HG02763 (cell line): ENCODE measurements at regions not wholly inside any gene's neighbourhood (a gene's known extent, or its start where the extent isn't known, plus 50 kb on each side); places are given as distances from the start of the nearest gene placed in this dataset.
"Not testable (repeated sequence)": the region's sequence is repeated elsewhere in the genome, so short reads cannot be mapped to it uniquely, and the experiment has no call there.

Experiments used
- ATAC-seq: cut with Tn5 transposase; IDR thresholded peaks from one replicate; pipeline ENCODE4 v1.9.1; 2021; ENCODE audit warnings: mild to moderate bottlenecking, moderate library complexity; ENCODE audit not compliant: unreplicated experiment

DNA sequence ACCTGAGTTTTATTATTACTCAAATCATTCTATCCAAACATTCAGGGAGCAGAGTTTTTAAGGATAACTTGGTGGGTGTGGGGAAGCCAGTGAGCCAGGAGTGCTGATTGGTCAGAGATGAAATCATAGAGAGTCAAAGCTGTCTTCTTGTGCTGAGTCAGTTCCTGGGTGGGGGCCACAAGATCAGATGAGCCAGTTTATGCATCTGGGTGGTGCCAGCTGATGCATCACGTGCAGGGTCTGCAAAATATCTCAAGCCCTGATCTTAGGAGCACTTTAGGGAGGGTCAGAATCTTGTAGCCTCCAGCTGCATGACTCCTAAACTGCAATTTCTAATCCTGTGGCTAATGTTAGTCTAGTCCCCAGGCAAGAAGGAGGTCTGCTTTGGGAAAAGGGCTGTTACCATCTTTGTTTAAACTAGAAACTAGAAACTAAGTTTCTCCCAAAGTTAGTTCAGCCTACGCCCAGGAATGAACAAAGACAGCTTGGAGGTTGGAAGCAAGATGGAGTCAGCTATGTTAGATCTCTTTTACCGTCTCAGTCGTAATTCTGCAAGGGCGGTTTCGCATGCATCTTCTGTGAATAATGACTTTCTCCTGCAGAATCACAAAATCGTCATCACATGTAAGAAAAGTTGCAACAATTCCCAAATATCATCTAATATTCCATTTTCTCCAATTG, 97.5 kb downstream of the ZNF664 start:
- not testable (repeated sequence) for ATAC-seq

DNA sequence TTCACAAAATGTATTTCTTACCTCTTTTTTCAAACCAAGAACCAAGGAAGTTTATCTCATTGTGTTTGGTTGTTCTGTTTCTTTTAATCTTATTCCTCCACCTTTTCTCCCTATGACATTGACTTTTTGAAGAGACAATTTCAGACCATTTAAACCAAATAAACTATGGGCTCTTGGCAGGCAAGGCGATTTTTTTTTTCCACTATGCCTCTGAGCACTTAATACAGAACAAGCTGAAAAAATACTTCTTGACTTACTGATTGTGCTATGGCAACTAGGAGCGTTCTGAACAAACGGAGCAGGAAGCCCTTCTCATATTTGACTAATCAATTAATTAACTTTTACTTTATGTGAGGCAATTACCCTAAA, 98.0 kb downstream of the ZNF664 start:
- no peak for ATAC-seq

DNA sequence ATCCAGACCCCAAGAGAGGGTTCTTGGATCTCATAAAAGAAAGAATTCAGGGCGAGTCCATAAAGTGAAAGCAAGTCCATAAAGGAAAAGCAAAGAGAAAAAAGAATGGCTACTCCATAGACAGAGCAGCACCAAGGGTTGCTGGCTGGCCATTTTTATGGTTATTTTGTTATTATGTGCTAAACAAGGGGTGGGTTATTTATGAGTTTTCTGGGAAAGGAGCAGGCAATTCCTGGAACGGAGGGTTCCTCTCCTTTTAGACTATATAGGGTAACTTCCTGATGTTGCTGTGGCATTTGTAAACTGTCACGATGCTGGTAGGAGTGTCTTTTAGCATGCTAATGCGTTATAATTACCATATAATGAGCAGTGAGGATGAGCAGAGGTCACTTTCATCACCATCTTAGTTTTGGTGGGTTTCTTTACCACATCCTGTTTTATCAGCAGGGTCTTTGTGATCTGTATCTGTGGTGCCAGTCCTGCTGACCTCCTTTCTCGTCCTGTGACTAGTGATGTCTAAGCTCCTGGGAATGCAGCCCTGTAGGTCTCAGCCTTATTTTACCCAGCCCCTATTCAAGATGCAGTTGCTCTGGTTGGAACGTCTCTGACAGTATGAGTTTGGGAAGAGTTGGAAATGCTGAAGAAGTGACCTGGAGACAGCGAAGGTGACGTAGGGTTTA, 100.5 kb downstream of the ZNF664 start:
- ATAC-seq = no peak

DNA sequence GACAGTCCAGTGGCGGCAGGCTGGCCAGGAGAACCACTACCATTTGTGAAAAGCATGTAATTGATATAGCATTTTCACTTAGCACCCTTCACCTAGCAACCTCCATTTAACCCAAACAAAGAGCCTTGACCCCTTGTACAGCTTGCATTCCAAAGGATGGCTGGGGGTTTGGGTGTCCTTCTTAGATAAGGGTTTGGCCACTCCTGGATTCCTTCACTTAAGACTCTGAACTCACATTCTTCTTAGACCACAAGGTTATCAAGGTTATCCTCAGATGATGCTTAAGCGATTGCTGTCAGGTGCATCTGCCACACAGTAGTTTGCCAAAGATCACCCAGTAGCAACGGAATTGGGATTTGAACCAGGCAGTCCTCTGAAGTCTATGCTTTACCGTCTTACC, 102.8 kb downstream of the ZNF664 start:
- no peak for ATAC-seq

DNA sequence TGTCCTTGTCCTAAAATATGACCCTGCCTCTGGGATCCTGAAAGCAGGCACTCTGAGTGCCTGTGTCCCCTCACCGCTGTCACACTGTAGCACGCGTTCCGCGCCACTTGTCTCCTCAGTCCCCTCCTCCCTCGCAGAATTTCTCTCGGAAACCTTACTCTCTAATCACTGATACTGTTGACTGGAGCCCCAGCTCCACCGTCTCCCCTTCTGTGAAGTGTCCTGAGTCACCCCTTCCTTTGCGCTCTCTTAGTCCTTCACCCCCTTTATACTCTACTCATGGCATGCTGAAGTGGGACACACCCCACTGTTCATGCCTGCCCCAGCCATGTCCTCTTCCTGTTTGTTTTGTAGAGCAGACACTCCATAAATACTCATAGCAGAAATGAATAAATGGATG, 104.7 kb downstream of the ZNF664 start:
- ATAC-seq = no peak

DNA sequence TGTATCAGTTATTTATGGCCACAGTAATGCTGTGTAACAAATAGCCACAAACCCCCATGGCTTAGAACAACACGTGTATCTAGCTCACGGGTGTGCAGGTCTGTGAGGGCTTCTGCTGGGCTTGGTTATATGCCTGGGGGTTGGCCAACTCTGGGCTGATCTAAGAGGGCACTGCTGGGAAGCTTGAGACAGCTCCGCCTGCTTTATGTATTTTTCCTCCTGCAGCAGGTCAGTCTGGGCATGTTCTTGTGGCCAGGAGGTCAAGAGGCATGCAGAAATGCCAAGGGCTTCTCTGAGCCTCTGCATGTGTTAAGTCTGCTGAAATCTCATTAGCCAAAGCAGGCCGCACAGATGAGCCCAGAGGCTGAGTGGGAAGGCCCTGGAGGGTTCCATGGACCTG, 105.8 kb downstream of the ZNF664 start:
- ATAC-seq = no peak

DNA sequence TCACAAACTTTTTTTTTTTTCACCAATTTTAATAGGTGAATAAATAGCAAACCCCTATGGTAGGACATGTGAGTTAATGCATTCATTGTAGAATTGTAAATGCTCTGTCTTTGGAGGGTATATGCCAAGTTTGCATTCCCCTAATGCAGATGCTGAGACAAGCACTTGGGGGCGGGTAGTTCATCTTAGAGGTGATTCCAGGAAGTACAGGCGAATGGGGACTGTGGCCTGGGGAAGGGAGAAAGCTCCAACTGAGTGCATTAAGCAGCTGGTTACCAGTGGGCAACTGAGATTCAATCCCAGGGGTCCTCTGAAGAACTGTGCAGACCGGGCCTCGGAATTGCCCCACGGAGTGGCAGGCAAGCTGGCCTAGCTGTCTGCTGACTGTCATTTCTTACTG, 107.6 kb downstream of the ZNF664 start:
- no peak for ATAC-seq

DNA sequence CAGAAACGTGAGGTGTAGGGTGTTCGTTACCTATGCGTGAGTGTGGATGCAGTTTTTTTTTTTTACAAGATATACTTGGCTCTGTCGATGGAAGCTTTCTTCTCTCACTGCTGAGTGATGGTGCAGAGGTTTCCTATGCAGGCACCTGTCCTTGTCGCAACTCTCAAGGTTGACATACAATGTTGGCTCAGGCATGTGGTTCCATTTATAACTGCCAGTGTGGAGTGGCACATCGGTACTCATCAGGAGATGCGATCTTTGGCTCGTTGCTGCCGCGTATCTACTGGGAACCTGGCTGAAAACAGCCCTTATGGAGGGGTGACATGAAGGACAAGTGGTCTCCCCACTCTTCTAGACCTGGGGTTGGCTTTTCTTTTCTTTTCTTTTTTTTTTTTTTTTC, 109.0 kb downstream of the ZNF664 start:
- no peak for ATAC-seq

DNA sequence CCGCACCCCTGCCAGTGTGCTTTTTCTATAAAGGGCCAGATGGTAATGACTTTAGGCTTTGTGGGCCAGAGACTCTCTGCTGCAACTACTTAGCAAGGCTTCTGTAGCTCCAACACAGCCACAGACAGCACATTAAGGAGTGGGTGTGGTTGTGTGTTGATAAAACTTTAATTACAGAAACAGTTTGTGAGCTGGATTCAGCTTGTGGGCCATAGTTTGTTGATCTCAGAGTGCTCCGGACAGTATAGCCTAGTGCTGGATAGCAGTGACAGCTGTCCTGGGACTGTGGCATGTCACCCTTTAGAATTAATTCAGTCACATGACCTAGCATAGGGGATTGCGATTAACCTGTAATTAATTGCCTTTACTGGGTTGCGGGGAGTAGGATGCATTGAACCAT, 109.7 kb downstream of the ZNF664 start:
- no peak for ATAC-seq

DNA sequence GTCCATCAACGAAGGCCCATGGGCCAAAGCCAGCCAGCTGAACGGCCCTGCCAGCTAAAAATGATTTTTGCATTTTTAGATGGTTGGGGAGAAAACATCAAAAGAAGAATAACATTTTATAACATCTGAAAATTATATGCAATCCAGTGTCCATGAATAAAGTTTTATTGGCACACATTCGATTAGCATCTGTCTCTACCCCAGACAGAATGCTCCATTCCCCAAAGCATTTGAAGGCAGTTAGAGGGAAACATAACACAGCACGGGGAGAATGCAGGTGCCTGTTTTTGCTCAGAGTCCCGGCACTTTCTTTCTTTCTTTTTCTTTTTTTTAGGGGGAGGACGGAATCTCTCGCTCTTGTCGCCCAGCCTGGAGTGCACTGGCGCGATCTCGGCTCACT, 110.7 kb downstream of the ZNF664 start:
- no peak for ATAC-seq

DNA sequence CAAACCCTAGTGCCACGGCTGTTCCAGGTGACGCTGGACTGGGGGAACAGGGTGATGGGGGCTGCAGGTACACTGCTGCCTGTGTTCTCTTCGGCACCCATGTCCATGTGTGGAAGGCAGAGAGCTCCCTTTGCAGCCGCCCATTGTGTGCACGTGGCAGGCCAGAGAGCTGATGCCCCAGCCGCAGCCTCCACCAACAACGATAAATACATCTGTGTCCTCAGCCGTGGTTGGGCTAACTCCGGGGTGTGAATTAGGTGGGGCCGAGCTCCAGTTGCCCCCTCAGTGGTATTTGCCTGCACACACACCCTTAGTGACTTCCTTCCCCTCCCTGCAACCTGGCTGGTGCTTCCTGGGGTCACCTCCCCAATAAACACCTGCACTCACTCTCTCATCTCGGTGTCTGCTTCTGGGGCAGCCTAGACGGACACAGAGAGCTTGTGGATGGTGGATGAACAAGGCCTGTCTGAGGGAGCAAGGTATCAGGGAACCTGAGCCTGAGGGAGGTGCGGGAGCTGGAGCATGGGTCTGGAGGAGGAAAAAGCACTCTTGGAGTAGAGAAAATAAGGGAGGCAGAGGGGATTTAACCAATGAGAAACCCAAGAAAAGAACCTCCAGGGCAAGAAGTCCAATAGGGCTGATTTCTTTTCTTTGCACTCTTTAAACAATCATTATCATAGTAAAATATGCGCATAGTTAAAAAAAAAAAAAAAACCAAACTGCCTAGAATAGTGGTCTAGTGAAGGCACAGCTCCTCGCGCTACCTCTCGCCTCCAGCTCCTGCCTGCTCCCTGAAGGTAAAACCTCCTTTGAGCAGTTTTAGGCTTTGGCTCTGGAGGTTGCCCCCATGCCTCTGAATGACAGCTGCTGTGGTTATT, 112.6 kb downstream of the ZNF664 start:
- no peak for ATAC-seq

DNA sequence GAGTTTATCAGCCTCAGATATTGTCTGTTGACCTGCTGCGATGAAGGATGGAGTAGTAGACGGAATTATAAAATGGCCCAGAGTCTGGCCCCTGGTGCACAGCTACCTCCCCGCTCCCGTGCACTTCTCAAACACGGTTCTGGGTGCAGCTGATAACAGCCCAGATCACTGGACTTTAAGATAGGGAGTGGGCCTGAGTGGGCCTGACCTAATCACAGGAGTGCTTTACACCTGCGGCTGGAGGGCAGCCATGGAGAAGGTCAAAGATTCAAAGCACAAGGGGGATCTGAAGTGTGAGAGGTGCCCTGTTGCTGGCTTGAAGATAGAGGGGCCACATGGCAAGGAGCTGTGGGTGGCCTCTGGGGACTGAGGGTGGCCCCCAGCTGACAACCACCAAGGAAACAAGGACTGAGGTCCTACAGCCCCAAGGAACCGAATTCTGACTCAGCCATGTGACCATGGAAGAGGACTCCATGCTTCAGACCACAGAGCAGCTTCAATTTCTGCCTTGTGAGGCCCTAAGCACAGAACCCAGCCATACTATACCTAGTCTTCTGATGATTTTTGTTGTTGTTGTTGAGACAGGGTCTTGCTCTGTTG, 113.4 kb downstream of the ZNF664 start:
- ATAC-seq = no peak

DNA sequence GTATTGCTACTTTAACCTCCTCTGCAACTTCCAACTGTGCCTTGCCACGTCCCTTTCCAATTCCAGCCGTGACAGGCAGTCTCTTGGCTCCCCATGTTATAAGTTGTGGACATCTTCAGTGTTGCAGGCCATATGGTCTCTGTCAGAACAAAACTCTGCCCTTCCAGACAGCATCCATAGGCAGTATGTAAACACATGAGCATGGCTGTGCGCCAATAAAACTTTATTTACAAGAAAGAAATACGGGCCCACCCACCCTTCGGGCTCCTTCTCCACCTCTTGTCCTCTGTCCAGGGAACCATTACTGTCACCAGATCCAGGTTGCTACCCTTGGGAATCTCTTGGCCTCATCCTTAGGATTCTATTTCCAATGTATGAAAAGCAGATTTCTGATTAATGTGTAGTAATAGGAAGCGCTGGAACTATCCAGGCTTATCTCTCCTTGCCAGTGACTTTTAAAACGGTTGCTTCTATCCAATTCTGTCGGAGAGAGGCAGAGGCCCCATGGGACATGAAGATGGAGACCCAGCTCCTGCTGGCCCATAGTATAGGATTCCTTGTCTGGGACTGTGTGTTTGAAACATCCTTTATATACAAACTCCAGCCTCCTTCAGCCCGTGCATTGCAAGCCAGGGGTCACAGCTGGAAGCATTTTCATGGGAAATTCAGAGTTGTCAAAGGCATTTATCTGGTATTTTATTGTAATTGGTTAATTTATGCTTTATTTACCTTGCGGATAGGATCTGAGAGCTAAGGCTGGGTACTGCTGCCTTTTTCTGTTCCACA, 114.4 kb downstream of the ZNF664 start:
- no peak for ATAC-seq

DNA sequence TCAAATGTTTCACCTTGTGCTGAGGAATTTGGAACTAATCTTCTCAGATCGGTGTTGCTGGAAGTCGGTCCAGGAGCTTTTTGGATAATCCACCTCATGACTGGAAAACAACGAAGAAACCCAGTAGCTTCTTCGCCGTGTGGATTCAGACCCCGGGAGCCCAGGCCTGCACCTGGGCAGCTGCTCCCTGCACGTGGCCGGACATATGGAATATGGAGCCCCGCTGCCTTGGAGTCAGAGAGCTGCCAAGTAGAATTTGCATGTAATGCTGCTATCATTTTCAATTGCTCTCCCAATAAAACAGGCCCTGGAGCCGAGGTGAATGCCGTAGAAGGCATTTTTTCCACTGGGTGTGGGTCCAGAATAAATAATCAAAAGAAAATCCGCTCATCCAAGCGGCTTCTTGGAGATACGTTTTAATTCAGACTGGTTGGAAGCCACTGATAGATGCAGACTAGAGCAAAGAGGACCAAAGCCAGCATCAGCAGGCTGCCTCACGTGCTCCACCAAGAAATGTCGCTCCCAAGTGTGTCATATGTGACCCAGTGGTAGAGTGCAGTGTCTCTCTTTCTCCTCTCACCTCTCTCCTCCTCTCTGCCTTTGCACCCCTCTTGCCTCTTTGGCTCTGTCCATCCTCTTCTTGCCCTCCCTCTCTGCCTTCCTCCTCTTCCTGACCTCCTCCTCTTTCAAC, 115.3 kb downstream of the ZNF664 start:
- ATAC-seq = no peak

DNA sequence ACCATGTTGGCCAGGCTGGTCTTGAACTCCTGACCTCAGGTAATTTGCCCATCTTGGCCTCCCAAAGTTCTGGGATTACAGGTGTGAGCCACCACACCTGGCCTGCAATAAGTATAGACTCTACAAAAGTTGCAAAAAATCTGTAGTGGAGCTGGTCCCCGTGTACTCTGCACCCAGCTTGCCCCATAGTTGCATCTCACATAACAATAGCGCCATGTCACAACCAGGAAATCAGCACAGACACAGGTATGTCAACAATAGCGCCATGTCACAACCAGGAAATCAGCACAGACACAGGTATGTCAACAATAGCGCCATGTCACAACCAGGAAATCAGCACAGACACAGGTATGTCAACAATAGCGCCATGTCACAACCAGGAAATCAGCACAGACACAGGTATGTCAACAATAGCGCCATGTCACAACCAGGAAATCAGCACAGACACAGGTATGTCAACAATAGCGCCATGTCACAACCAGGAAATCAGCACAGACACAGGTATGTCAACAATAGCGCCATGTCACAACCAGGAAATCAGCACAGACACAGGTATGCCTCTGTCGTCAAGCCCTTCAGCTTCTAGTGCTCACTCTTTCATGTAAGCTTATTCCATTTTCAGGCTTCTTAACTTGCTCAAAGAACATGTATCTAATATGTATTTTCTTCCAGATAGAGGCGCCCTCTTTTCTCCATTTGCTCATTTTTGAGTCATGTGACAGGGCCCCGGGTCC, 116.3 kb downstream of the ZNF664 start:
- not testable (repeated sequence) for ATAC-seq

DNA sequence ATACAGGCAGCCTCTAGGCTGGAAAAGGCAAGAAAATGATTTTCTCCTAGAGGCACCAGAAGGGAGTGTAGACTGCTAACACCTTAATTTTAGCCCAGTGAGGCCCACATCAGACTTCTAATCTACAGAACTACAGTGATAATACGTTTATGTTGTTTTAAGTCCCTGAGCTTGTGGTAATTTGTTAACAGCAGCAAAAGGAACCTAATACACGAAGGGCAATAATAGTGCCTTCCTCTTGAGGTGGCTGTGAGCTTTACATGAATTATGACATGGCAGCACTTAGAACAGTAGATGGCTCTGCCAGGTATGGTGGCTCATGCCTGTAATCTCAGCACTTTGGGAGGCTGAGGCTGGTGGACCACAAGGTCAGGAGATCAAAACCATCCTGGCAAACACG, 118.8 kb downstream of the ZNF664 start:
- ATAC-seq = no peak

DNA sequence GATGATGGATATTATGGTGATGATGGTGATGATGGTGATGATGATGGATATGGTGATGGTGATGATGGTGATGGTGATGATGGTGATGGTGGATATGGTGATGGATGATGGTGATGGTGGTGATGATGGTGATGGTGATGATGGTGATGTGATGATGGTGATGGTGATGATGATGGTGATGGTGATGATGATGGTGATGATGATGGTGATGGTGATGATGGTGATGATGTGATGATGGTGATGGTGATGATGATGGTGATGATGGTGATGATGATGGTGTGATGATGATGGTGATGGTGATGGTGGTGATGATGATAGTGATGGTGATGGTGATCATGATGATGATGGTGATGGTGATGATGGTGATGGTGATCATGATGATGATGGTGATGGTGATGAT, 119.5 kb downstream of the ZNF664 start:
- not testable (repeated sequence) for ATAC-seq

DNA sequence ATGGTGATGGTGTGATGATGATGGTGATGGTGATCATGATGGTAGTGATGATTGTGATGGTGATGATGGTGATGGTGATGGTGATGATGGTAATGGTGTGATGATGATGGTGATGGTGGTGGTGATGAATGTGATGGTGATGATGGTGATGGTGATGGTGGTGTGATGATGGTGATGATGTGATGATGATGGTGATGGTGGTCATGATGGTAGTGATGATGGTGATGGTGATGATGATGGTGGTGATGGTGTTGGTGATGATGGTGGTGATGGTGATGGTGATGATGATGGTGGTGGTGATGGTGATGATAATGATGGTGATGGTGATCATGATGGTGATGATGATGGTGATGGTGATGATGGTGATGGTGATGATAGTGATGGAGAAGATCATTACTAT, 120.3 kb downstream of the ZNF664 start:
- no peak for ATAC-seq

DNA sequence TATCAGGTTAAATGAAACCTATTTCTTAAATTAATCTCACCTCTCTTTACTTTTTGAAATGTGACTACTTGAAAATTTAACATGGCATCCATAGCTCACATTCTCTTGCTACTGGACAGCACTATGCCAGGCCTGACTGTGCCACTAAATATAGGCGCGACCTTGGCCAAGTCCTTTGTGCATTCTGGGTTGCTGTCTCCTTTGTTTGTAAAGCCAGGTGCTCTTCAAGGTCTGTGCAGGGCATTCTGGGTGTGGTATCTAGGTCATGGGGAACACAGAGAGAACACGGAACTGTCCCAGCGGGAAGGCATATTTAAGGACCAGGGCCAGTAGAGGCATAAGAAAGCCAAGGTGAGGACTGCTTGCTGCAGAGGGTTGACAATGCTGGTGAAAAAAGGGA, 121.2 kb downstream of the ZNF664 start:
- ATAC-seq = no peak
